ENCODE measurements at regions not wholly inside any gene's neighbourhood (a gene's known extent, or its start where the extent isn't known, plus 50 kb on each side); places are given as distances from the start of the nearest gene placed in this dataset.

DNA sequence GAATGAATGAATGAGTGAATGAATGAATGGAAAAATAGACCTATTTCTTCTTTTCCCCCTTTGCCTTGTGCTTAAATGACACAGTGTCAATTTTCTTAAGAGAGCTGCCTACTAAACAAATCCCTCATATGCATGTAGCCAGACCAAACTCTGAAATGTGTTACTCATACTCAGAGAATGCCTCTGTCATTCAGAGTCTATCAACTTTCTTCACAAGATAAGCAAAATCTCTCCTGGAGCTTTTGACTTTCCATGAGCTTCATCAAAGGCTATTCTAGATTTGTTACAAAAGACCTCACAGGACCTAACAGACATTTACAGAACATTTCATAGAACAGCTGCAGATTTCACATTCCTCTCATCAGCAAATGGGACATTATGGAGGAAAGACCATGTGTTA is 275.7 kb upstream of the MSX2 start:
- TF ChIP-seq, protein P1, sequence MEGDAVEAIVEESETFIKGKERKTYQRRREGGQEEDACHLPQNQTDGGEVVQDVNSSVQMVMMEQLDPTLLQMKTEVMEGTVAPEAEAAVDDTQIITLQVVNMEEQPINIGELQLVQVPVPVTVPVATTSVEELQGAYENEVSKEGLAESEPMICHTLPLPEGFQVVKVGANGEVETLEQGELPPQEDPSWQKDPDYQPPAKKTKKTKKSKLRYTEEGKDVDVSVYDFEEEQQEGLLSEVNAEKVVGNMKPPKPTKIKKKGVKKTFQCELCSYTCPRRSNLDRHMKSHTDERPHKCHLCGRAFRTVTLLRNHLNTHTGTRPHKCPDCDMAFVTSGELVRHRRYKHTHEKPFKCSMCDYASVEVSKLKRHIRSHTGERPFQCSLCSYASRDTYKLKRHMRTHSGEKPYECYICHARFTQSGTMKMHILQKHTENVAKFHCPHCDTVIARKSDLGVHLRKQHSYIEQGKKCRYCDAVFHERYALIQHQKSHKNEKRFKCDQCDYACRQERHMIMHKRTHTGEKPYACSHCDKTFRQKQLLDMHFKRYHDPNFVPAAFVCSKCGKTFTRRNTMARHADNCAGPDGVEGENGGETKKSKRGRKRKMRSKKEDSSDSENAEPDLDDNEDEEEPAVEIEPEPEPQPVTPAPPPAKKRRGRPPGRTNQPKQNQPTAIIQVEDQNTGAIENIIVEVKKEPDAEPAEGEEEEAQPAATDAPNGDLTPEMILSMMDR (IDR thresholded peaks at IDR 0.05) = no peak
- TF ChIP-seq POLR2A (IDR thresholded peaks at IDR 0.05) = no peak
